Medulla oblongata (tissue), 1 donor: ENCODE measurements at regions not wholly inside any gene's neighbourhood (a gene's known extent, or its start where the extent isn't known, plus 50 kb on each side); places are given as distances from the start of the nearest gene placed in this dataset.

Experiments used
- DNase-seq: peaks from one replicate; pipeline ENCODE4 v3.0.0-alpha.2; 2015; ENCODE audit errors: extremely low spot score

- DNase-seq, result no peak
These were observed 227.6 kb downstream of the UTP18 start for GRCh38 chr17:51487947-51488346.

DNA sequence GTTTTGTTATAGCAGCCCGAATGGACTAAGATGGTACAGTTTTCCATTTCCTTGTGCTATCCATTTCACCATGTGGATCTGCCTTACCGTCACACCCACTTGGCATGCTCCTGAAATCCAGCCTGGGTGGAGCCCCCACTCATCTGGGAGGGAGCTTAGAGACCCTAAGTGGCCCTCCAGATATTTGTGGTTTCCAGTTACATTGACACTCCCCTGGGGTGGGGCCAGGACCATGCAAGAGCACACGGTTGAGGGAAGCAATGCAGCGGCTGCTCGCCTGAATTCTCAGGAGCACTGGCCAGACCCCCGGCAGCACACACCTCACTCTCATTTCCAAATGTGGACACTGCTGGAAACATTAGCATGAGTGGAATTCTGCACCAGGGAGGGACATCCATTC lies 231.1 kb downstream of the UTP18 start:
- no peak for DNase-seq

DNA sequence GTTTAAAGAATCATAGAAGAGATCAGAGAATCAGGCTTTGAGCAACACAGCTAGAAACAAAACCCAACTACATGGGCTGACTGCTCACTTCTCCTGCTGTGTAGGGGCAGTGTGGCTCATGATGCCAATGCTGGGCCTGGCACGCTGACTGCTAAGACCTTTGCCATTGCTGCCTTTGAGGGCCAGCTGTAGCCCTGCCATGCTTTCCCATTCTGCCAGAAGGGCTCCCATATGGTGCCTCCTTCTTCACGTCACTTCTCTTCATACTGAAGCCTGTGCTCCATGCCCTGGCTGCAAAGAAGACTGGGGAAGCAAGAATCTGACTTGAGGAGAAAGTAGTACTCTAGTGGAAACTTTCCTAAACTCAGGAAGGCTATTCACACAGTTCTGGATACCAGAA lies 232.9 kb downstream of the UTP18 start:
- DNase-seq, result no peak

GRCh38 chr17:51496378-51496777 lies 236.0 kb downstream of the UTP18 start:
- no peak for DNase-seq

GRCh38 chr17:51499897-51500296 lies 239.6 kb downstream of the UTP18 start:
- no peak for DNase-seq

GRCh38 chr17:51500454-51500853 lies 240.1 kb downstream of the UTP18 start:
- DNase-seq, result no peak

- DNase-seq, result no peak
These were observed 245.1 kb downstream of the UTP18 start for GRCh38 chr17:51505450-51505849.

GRCh38 chr17:51507444-51507843 lies 247.1 kb downstream of the UTP18 start:
- no peak for DNase-seq

DNA sequence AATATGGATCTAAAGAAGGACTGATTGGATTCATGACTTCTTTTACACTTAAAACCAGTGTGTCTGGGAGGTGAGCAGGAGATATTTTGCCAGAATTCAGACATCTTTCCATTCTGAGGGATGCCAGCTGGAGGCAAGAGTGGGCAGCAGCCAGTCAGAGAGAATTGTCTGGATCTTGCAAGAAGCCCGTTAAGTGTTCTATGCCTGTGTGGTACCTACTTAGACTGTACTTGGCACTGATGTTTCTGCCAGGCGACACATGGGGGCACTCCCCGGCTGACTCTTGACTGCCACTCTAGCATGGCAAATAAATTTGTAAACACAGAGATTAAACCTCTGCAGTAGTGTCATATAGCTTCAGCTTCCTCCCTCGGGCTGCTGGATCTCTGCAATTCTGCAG lies 247.7 kb downstream of the UTP18 start:
- DNase-seq, result peak; percentile 54

GRCh38 chr17:51510940-51511339 lies 250.6 kb downstream of the UTP18 start:
- DNase-seq, result peak; percentile 61

DNA sequence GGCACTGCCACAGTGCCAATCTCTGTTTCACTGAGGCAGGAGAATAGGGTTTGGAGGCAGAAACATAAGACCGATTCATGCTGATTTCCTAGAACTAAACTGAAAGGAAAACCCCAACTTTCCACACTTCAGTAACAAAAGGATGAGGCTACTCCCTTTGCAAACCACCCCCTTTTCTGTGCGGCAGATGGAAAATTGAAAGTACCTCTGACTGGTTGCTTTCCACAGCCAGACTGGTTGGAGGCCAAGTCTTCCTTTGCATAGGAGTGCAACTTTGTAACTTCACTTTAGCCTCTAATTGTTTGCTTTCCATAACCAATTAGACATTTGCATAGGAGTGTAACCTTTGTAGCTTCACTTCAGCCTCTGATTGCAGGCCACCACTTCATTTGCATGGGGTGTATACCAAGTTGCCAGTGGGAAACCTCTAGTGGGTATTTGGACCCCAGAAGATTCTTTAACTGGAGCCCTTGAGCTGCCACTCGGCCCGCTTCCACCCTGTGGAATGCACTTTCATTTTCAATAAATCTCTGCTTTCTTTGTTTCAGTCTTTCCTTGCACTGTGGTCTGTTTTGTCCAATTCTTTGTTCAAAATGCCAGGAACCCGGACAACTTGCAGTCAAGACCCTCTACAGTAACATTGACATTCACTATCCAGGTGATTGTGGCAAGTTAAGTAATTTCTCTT lies 252.0 kb downstream of the UTP18 start:
- no peak for DNase-seq

DNA sequence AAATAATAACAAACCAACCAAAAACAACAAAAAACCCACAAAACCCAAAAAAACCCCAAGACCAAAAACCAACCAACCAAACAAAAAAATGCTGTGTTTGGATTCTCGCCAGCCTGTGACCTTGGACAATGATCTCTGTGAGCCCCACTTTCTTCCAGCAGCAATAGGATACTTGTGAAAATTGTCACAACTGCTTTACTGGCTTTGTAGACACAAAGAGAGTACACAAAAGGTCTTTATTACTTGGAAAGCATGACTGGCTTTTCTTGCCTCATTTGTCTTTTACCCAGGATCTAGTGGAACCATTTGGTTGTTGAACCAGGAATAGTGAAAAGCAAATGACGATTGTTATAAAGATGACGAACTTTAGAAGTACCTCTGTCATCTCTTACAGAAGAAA lies 256.6 kb downstream of the UTP18 start:
- peak; percentile 47 for DNase-seq

DNA sequence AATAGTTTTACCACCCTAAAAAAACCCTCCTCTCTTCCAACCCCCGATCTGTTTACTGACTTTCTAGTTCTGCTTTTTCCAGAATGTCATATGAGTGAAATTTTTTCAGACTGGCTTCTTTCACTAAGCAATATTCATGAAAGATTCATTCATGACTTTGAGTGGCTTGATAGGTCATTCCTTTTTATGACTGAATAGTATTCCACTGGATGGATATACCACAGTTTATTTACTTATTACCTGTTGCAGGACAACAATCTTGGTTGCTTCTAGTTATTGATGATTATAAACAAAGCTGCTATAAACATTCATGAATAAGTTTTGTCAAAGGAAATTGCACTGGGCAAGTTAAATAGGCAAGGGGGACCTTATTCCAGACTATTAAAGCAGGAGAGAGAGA lies 264.2 kb downstream of the UTP18 start:
- no peak for DNase-seq

- no peak for DNase-seq
These were observed 266.2 kb downstream of the UTP18 start for GRCh38 chr17:51526507-51526906.

DNA sequence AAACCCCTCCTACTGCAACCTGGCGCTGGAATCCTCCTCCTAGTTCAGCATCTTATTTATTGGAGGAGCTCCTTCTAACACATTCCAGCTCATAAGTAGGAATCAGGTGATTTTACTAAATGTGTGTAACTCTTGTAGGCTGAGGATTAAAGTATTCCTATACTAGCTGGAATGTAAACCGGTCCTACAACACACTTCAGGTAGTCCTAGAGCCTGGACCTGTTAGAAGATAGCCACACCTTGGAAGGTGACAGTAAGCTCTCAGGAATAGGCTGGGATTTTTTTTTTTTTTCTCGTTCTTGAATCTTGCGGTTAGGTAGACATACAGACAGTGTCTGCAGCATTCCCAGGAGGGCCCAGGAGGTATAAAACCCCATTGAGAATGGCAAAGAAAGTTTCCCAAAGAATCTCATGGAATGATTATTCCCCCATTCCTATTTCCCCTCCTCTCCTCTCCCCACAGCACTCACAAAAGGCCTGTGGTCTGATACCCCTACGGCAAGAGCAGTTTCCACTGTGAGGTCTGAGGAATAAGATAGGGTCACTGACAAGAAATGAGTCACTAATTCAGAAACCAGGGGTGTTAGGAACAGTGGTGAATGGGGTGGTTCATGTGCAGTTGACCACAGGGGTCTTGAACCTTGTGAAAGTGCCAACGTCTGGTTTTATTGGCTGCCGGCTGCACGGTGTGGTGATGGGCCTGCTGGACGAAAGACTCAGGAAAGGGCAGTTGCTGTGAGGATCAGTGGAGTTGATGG lies 267.1 kb downstream of the UTP18 start:
- DNase-seq, result no peak

DNA sequence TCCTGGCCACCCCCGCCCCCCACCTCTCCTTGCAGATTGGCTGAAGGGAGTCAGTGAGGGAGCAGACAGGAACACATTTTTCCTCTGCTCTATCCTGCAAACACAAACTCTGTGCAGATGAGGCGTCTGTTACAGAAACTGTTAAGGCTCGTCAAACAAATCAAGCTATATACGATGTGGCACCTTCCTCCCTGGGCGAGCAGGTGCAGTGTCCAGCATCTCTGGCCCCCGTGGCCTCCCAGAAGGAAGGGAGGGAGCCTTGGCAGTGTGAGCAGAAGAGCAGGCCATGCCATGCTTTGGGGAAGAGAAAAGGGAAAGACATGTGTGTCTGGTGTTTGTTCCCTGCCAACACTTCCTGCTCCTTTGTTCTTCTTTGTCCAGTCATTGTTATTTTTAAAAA lies 267.8 kb downstream of the UTP18 start:
- DNase-seq, result no peak

- no peak for DNase-seq
These were observed 272.9 kb downstream of the UTP18 start for GRCh38 chr17:51533219-51533618.

- no peak for DNase-seq
These were observed 273.5 kb downstream of the UTP18 start for GRCh38 chr17:51533821-51534220.

DNA sequence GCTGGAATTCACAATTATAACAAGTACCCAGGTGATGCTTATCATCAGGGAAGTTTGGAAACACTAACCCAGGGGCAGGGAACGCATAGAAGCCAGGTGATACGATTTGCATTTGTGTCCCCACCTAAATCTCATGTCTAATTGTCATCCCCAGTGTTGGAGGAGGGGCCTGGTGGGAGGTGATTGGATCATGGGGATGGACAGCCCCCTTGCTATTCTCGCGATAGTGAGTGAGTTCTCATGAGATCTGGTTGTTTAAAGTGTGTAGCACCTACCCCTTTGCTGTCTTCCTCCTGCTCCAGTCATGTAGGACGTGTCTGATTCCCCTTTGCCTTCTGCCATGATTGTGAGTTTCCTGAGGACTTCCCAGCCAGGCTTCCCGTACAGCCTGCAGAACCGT lies 276.3 kb downstream of the UTP18 start:
- no peak for DNase-seq

- no peak for DNase-seq
These were observed 277.7 kb downstream of the UTP18 start for GRCh38 chr17:51537996-51538550.

DNA sequence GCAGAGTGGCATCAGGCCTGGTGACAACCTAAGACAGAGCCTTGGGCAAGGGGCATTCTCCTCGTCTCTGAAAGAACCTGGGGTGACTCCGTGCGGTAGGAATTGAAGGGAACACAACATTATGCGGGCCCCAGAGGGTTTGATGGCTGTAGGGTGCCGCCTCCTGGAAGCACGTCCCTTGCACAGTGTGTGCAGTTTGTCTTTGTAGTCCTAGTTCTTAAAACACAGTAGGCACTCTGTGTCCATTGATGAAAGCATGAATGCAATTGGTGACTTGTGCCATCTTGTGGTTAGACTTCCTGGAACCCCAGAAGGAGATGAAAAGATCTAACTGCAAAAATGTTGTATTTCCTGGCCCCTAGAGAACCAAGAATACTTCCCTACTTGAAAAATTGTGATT lies 279.8 kb downstream of the UTP18 start:
- DNase-seq, result peak; percentile 75

DNA sequence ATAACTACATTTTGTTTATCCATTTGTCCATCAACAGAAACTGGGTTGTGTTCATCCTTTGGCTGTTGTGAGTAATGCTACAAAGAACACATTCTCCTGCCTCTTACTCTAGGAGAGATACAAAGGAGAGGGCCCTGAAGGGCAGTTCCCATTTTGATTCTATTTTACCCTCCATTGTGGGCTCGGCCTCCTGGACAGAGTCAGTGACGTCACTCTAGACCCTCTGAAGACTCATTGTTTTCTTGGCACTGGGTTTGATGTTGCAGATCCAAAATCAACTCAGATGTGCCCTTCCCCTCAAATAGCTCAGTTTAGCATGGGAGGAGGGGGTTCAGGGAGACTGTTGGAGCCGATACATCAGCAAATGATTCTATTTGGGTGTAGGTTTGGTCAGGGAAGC lies 280.9 kb downstream of the UTP18 start:
- no peak for DNase-seq

DNA sequence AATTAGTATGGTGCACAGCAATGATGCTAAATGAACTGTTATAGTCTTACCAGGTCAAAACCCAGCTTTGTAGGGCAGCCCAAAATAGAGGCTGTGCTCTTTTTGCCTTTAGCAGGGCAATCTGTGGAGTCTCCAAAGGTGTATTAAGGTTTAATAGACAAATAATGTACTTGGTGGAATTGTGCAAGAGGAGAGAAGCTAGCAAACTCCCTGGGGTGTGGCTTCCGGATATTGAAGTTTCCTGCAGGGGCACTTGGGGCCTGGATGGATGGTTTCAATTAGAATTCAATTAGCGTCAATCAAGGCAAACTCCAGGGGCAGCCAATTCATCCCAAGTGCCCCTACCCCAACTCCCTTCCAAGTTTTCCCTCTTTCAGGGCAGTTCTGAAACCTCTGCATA lies 285.8 kb downstream of the UTP18 start:
- DNase-seq, result no peak
